ENCODE measurements at regions not wholly inside any gene's neighbourhood (a gene's known extent, or its start where the extent isn't known, plus 50 kb on each side); places are given as distances from the start of the nearest gene placed in this dataset.
"Not testable (repeated sequence)": the region's sequence is repeated elsewhere in the genome, so short reads cannot be mapped to it uniquely, and the experiment has no call there.

- TF ChIP-seq ZBTB33 (CRISPR knock-in tag; IDR thresholded peaks at IDR 0.05) (peak; percentile 70), NFIC (IDR thresholded peaks at IDR 0.05) (peak; percentile 47; the same call in 1 of the 2 replicates), GABPB1 (CRISPR knock-in tag; IDR thresholded peaks at IDR 0.05) (0 out of 2 replicates have a peak, but pooled peaks have one; percentile 30), CTBP1 (IDR thresholded peaks at IDR 0.05; ENCODE audit: borderline replicate concordance) (0 out of 2 replicates have a peak, but pooled peaks have one; percentile 31), SMC3 (conservative IDR thresholded peaks at IDR 0.05; ENCODE audit: insufficient read depth, low read depth, low read length) (peak; percentile 53), CTCF (IDR thresholded peaks at IDR 0.05 in 2 of 3, conservative IDR thresholded peaks at IDR 0.05 in 1 of 3; ENCODE audit: insufficient read depth in 2 of 3, low read depth in 1 of 3, low read length in 3 of 3) (peak; percentile 54 to 65 (median 54)), REST (IDR thresholded peaks at IDR 0.05; ENCODE audit: borderline replicate concordance) (peak; percentile 75), MAZ (CRISPR knock-in tag; conservative IDR thresholded peaks at IDR 0.05 in 1 of 2, IDR thresholded peaks at IDR 0.05 in 1 of 2) (0 out of 4 replicates have a peak, but pooled peaks of 1 of the 2 experiments have one; percentile 36), ZNF740 (CRISPR knock-in tag; IDR thresholded peaks at IDR 0.05) (peak; percentile 91), ZNF740 (tag; IDR thresholded peaks at IDR 0.05) (peak in 1 of 2 experiments; percentile 51; a peak in 1 of 4 replicates), MAX (CRISPR knock-in tag; IDR thresholded peaks at IDR 0.05) (peak; percentile 24; the same call in 1 of the 2 replicates)
- TF ChIP-seq REST (CRISPR knock-in tag; IDR thresholded peaks at IDR 0.05; ENCODE audit: low read depth) = not testable (repeated sequence)
These were observed 145.0 kb downstream of the CCDC74A start (continued) for GRCh38 chr2:131672471-131673399.

Data from K562 (cell line).